Stromal cell of bone marrow (primary cell): ENCODE measurements at regions not wholly inside any gene's neighbourhood (a gene's known extent, or its start where the extent isn't known, plus 50 kb on each side); places are given as distances from the start of the nearest gene placed in this dataset.
"Not testable (repeated sequence)": the region's sequence is repeated elsewhere in the genome, so short reads cannot be mapped to it uniquely, and the experiment has no call there.

Experiments
- DNase-seq: peaks from one replicate; pipeline ENCODE4 v3.0.0-alpha.2; 2012; ENCODE audit warnings: low read depth

GRCh38 chr14:42508209-42508946 lies 901.7 kb downstream of the LRFN5 start:
- no peak for DNase-seq

- DNase-seq = no peak
Observed at GRCh38 chr14:42504433-42504832, 897.8 kb downstream of the LRFN5 start.

- no peak for DNase-seq
Observed at GRCh38 chr14:42499137-42499536, 892.5 kb downstream of the LRFN5 start.

- no peak for DNase-seq
Observed at GRCh38 chr14:42490536-42490935, 883.9 kb downstream of the LRFN5 start.

DNA sequence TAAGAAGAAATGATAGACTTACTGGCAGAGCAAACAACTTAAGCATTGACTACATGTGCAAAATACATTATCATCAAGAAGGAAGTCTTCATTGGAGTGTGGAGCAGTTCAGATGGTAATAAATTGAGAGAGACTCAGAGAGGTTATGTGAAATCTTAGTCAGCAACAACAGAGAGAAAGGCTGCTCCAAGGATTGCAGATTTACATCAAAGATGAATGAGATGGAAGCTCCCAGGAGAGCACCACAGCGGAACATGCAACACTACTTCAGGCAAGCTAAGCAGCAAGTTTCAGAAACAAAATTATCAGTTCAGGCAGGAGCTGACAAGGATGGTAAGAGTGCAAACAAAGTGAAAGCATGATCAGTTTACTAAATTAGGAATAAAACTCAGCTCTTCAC lies 882.3 kb downstream of the LRFN5 start:
- DNase-seq = no peak

- DNase-seq = not testable (repeated sequence)
Observed at GRCh38 chr14:42482345-42482971, 875.8 kb downstream of the LRFN5 start.

- DNase-seq = not testable (repeated sequence)
Observed at GRCh38 chr14:42481714-42482113, 875.0 kb downstream of the LRFN5 start.

DNA sequence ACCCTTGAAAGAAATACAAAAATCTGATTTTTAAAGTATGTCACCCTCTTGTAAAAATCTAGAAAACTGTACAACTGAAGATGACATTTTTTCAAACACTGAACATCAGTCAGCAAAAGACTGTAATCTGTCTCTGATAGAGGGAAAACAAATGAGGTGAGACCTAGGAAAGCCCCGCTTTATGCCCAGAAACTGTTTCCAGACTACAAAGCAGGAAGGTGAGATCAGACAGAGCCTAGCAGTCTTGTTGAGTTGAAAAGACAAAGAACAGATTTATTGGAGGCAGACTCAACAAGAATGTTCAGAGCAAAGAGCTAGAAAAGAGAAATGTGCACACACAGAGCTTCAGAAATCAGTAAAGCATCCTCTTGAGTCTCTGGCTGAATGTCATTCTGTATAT lies 873.6 kb downstream of the LRFN5 start:
- DNase-seq = no peak

GRCh38 chr14:42475289-42475688 lies 868.6 kb downstream of the LRFN5 start:
- no peak for DNase-seq

GRCh38 chr14:42470427-42470719 lies 863.7 kb downstream of the LRFN5 start:
- no peak for DNase-seq

DNA sequence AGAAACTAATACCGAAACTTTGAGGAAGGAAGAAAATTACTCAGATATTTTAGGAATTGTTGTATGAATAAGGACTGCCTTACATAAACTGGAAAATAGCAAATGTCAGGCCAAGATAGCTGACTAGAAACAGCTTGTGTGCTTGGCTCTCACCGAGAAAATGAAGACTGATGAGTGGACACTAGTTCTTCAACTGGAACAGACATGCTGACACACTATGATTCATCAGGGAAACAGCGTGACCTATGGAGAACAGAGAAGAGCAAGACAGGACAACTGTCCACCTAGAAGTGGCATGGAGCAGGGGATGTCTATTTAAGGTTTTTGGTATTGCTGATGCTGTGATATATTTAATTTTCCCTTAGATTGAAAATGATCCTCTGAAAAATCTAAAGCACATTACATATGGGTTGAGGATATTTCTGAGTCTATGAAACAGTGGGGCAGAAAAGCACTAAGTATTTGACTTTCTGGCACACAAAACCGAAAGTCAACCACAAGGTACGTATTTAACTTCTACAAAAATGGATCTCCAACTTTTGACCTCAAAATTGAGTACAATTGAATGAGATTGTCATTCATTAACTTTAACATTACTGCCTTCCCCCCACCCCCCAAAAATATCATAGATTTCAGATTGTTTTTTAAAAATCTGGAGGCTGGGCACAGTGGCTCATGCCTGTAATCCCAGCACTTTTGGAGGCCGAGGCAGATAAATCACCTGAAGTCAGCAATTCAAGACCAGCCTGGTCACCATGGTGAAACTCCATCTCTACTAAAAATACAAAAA lies 863.2 kb downstream of the LRFN5 start:
- peak; percentile 16 for DNase-seq

GRCh38 chr14:42460673-42461072 lies 854.0 kb downstream of the LRFN5 start:
- no peak for DNase-seq

DNA sequence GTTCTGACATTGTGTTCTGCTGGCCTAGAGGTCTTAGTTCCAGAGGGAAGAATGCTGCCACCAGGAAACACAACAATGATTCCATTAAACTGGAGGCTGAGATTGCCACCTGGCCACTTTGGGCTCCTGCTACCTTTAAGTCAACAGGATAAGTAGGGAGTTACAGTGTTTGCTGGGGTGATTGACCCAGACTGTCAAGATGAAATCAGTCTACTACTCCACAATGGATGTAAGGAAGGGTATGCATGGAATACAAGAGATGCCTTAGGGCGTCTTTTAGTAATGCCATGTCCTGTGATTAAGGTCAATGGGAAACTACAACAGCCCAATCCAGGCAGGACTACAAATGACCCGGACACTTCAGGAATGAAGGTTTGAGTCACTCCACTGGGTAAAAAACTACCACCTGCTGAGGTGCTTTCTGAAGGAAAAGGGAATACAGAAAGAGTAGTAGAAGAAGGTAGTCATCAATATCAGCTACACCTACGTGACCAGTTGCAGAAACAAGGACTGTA lies 852.6 kb downstream of the LRFN5 start:
- no peak for DNase-seq

GRCh38 chr14:42441615-42442014 lies 834.9 kb downstream of the LRFN5 start:
- no peak for DNase-seq

GRCh38 chr14:42437809-42438208 lies 831.1 kb downstream of the LRFN5 start:
- no peak for DNase-seq

GRCh38 chr14:42429401-42429800 lies 822.7 kb downstream of the LRFN5 start:
- no peak for DNase-seq

DNA sequence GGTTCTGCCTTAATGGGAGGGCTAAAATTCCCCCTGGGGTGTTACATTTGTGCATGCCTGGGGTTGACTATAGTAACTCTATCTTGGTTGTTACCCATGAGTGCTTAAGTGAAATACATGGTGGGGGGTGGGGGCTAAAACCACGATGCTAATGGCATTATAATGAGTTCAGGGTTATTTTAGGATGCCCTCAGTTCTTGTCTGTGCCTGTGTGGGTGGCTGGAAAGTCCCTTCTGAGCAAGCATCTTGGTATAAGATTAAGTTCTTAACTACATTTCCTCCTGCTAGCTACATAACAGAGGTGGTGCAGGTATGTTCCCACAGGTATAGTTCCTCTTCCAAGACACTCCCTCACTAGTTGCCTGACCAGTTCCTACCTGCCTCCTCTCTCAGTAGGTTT lies 822.3 kb downstream of the LRFN5 start:
- DNase-seq = no peak

DNA sequence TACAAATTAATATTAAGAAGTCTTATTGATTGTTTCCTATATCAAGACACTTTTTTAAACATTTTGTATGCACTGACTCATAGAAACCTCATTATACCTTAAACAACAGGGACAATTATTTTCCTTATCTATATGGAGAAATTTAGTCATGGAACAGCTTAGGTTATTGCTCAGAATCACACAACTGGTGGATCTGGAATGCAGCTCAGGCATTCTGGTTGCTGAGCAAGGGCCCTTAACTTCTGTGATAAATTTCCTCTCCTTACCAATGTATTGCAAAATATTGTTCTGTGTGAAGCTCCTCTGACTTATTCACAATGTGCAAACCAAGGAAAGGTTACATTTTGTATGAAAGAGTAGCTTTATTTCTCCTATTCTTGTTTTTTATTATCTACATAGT lies 817.8 kb downstream of the LRFN5 start:
- peak; percentile 1 for DNase-seq

DNA sequence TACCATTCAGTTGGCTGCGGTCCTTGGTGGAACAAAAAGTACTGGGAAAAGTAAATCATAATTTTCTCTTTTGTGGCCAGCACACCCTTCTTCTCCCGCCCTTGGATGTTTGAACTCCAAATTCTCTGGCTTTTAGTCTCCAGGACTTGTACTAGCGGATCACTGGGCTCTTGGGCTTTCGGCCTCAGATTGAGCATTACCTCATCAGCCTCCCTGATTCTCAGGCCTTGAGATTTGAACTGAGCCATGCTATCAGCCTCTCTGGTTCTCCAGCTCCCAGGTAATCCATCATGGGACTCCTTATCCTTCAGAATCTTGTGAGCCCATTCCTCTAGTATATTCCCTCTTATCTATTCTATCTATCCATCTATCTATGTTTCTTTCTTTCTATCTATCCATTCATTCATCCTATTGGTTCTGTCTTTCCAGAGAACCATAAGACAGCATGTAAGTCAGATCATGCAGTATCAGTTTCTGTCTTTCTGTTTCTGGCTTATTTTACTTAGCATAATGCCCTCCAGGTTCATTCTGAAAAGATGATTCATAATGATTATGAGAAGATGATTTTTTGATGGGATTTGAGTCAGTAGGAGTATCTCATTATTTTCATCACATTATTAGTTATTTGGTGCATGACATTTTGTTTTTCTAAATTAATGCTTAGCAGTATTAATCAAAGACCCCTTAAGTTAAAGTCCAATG lies 814.9 kb downstream of the LRFN5 start:
- no peak for DNase-seq

DNA sequence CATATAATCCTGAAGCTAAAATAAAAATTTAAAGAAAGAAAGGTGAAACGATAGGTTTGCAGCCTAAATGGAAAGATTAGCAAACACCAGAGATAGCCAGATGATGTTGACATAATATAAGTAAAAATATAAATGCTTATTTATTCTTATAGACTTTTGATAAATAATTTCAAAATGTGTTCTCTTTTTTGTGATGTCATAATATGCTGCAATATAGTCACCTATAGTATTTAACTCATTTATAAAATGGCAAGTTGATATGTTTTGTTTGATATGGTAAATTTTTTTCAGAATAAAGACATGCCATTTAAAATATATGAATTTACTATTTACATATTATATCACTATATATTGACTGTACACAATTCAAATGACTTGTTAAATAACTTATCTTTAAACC lies 813.4 kb downstream of the LRFN5 start:
- no peak for DNase-seq

DNA sequence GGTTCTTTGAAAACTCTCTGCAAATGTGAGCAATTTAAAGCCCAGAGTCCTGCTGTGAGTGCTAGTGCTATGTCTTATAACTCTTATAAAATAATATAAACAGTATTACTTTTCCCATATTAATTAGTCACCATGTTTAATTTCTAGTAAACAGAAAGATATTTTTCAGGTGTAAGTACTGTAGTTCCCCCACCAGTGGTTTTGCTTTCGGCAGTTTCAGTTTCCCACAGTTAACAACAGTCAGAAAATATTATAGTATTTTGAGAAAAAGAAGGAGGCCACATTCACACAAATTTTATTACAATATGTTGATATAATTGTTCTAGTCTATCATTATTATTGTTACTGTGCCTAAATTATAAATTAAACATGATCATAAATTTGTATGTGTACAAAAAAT lies 800.5 kb downstream of the LRFN5 start:
- DNase-seq = no peak

GRCh38 chr14:42391146-42391834 lies 784.6 kb downstream of the LRFN5 start:
- no peak for DNase-seq
